GM12891 (cell line): ENCODE measurements at regions not wholly inside any gene's neighbourhood (a gene's known extent, or its start where the extent isn't known, plus 50 kb on each side); places are given as distances from the start of the nearest gene placed in this dataset.

ENCODE experiments used
- POLR2A ChIP-seq: IDR thresholded peaks from 2 replicates; pipeline ENCODE4 v1.6.1; 2011; ENCODE audit warnings: low read depth, low read length, control low read depth
- POLR2AphosphoS5 ChIP-seq: IDR thresholded peaks from 2 replicates; pipeline ENCODE4 v1.6.1; 2011; ENCODE audit warnings: low read depth, low read length, control low read depth

DNA sequence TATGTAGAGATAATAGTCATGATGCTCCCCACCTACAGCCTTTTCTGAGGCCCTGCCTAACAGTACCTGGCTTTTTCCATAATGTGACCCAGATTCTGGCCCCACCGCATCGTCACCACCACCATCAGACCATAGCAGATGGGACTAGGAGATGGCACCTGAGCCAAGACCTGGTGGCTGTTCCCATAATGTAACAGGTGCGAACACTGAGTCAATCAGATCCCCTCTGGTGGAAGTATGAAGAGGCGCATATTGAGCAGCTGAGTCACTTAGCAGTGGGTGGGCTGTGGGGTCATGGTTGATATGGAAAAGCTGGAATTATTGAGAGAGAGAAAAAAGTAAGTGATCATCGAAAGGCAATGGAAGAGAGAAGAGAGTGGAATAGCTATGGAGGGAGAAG, 578.0 kb upstream of the CADM1 start:
- TF ChIP-seq POLR2AphosphoS5 (no peak), POLR2A (no peak)
